ENCODE measurements at regions not wholly inside any gene's neighbourhood (a gene's known extent, or its start where the extent isn't known, plus 50 kb on each side); places are given as distances from the start of the nearest gene placed in this dataset.
A peak's percentile ranks its signal among the peaks of the same experiment; 100 is the strongest.

- H2AFZ ChIP-seq (ENCODE audit: low read depth, low read length): no peak overlapping the region
- TF ChIP-seq POLR2AphosphoS5 (IDR thresholded peaks at IDR 0.05; ENCODE audit: control insufficient read depth, insufficient read depth, low read depth, low read length) (no peak), LARP7 (IDR thresholded peaks at IDR 0.05) (no peak), RBM34 (IDR thresholded peaks at IDR 0.05; ENCODE audit: borderline replicate concordance, insufficient read depth, low read length) (no peak), ZBTB49 (CRISPR knock-in tag; IDR thresholded peaks at IDR 0.05; ENCODE audit: borderline replicate concordance) (no peak), SAFB2 (IDR thresholded peaks at IDR 0.05; ENCODE audit: borderline replicate concordance, low read depth, low read length, severe bottlenecking) (no peak), ZNF408 (CRISPR knock-in tag; IDR thresholded peaks at IDR 0.05; ENCODE audit: low read depth) (no peak), MTA1 (IDR thresholded peaks at IDR 0.05; ENCODE audit: borderline replicate concordance) (no peak), TRIM25 (IDR thresholded peaks at IDR 0.05; ENCODE audit: borderline replicate concordance) (no peak), CTBP1 (IDR thresholded peaks at IDR 0.05; ENCODE audit: borderline replicate concordance) (no peak), ILK (tag; IDR thresholded peaks at IDR 0.05; ENCODE audit: borderline replicate concordance, low read depth) (no peak), ILF3 (IDR thresholded peaks at IDR 0.05; ENCODE audit: borderline replicate concordance) (no peak)
- no peak overlapping the region for H3K9ac ChIP-seq (ENCODE audit: insufficient read depth in 1 of 2, low read depth in 2 of 2, low read length in 2 of 2)
- FAIRE-seq (no peak), DNase-seq (ENCODE audit: extremely low read depth in 1 of 4, low spot score in 3 of 4) (peak in 1 of 4 experiments; percentile 3), ATAC-seq (no peak)
- in situ Hi-C loops (cut with MboI) (no loop called here), intact Hi-C loops (cut with micrococcal nuclease) (no loop called here)
- H3K9me3 ChIP-seq (replicated peaks; ENCODE audit: control insufficient read depth, insufficient read depth, low read depth, low read length): no peaks in the 10 kb centered on the region
- CTCF ChIA-PET (ENCODE audit: low intra/inter-chr PET ratio): no interaction called here
- H3K4me1 ChIP-seq (replicated peaks in 1 of 2; ENCODE audit: control insufficient read depth in 2 of 2, insufficient read depth in 2 of 2, low read length in 2 of 2): no peaks in the 10 kb centered on the region
- no peaks in the 10 kb centered on the region for H3K27me3 ChIP-seq (ENCODE audit: control insufficient read depth in 2 of 2, insufficient read depth in 2 of 2, low read length in 2 of 2)
- no peak overlapping the region for H3K27ac ChIP-seq (ENCODE audit: extremely low read depth, low read depth, low read length)
- WGBS (ENCODE audit: insufficient coverage, low coverage, missing lambda C conversion rate): 0% methylated on average over 3 of the region's 6 CpGs
- no TSS peak for BruUV-seq (replicated peaks)
- no peaks in the 10 kb centered on the region for H3K9me1 ChIP-seq (ENCODE audit: control insufficient read depth, insufficient read depth, low read length)
- H3K4me3 ChIP-seq: no peak overlapping the region
- POLR2A ChIA-PET: interaction anchor here (0.7 kb wide), 1 partner anchor 10 kb away, joined by 3 read pairs; no protein-coding TSS in a partner anchor
- H3K79me2 ChIP-seq (ENCODE audit: control insufficient read depth, insufficient read depth, low read length): no peaks in the 10 kb centered on the region
- H3K4me2 ChIP-seq (ENCODE audit: insufficient read depth, low read length): no peak overlapping the region
- H4K20me1 ChIP-seq (replicated peaks; ENCODE audit: control insufficient read depth, insufficient read depth, low read length): no peaks in the 10 kb centered on the region
- no peaks in the 10 kb centered on the region for H3K36me3 ChIP-seq (ENCODE audit: control insufficient read depth, insufficient read depth, low read length)
These were observed 90.5 kb upstream of the CCDC160 start for GRCh38 chrX:134146493-134146892.

Measured in K562 (cell line).